ENCODE measurements at regions not wholly inside any gene's neighbourhood (a gene's known extent, or its start where the extent isn't known, plus 50 kb on each side); places are given as distances from the start of the nearest gene placed in this dataset.
A peak's percentile ranks its signal among the peaks of the same experiment; 100 is the strongest.

GRCh38 chr4:153072661-153073060, 131.6 kb upstream of the TRIM2 start:
- Histone ChIP-seq H3K79me2 (ENCODE audit: insufficient read depth, low read length) (no peaks in the 10 kb centered on the region), H2BK120ac (ENCODE audit: low read depth, low read length, poor library complexity, severe bottlenecking) (no peak overlapping the region), H3K9ac (ENCODE audit: extremely low read depth, insufficient read length, low read length) (no peak overlapping the region), H3K23ac (ENCODE audit: insufficient read length, low read depth, low read length) (no peak overlapping the region), H2AK5ac (ENCODE audit: insufficient read length, low read length) (no peak overlapping the region), H3K4me1 (ENCODE audit: insufficient read depth, low read length) (peaks cover 2% of the 10 kb centered on the region; the same call in 1 of the 2 replicates), H3K27me3 (ENCODE audit: insufficient read depth, low read length) (no peaks in the 10 kb centered on the region), H4K5ac (ENCODE audit: insufficient read length, low read depth, low read length) (no peak overlapping the region), H2BK15ac (ENCODE audit: low read depth, low read length) (no peak overlapping the region), H3K4me2 (ENCODE audit: insufficient read depth, insufficient read length, low read length) (no peak overlapping the region), H3K14ac (ENCODE audit: insufficient read depth, low read length) (no peak overlapping the region), H4K91ac (ENCODE audit: insufficient read length, low read depth, low read length) (no peak overlapping the region), H2AFZ (ENCODE audit: low read length) (no peak overlapping the region), H4K8ac (replicated peaks; ENCODE audit: insufficient read length, low read depth, low read length) (no peak overlapping the region), H3T11ph (ENCODE audit: low read length) (no peak overlapping the region), H3K9me3 (ENCODE audit: control insufficient read depth, low read depth, low read length) (no peaks in the 10 kb centered on the region), H3K56ac (ENCODE audit: insufficient read length, low read depth, low read length) (no peak overlapping the region), H4K20me1 (ENCODE audit: control insufficient read depth, insufficient read depth, insufficient read length) (no peaks in the 10 kb centered on the region), H3K23me2 (ENCODE audit: insufficient read length, low read depth, low read length, poor library complexity, severe bottlenecking) (no peaks in the 10 kb centered on the region), H3K27ac (ENCODE audit: insufficient read length, low read depth, low read length) (no peak overlapping the region), H3K4ac (ENCODE audit: low read depth, low read length) (no peak overlapping the region), H3K18ac (ENCODE audit: insufficient read length, low read depth, low read length) (no peak overlapping the region), H2BK20ac (ENCODE audit: low read depth, low read length, poor library complexity, severe bottlenecking) (no peak overlapping the region), H2BK5ac (ENCODE audit: insufficient read length, low read length) (no peak overlapping the region), H2BK12ac (ENCODE audit: insufficient read length, low read depth, low read length) (no peak overlapping the region), H3K79me1 (ENCODE audit: insufficient read depth, low read depth, low read length, poor library complexity, severe bottlenecking) (no peaks in the 10 kb centered on the region)
- Mint-ChIP-seq H3K27me3 (ENCODE audit: low read depth) (no peaks in the 10 kb centered on the region), H3K4me1 (peaks cover 29 to 32% of the 10 kb centered on the region in 2 experiments), H3K9me3 (peaks cover 0 to 4% of the 10 kb centered on the region in 2 experiments; a peak in 2 of 5 replicates), H3K27ac (peak overlapping the region in 2 of 3 experiments; percentile 12 to 21; a peak in 1 of 7 replicates), H3K4me3 (no peak overlapping the region), H3K36me3 (ENCODE audit: insufficient read depth in 1 of 3, low read depth in 3 of 3) (peaks cover 4 to 8% (median 4%) of the 10 kb centered on the region in 3 experiments; a peak in 4 of 7 replicates)
- no peak for TF ChIP-seq CTCF (conservative IDR thresholded peaks at IDR 0.05)
- DNase-seq: no peak

All from H9 (cell line).